ENCODE measurements at regions not wholly inside any gene's neighbourhood (a gene's known extent, or its start where the extent isn't known, plus 50 kb on each side); places are given as distances from the start of the nearest gene placed in this dataset.

DNA sequence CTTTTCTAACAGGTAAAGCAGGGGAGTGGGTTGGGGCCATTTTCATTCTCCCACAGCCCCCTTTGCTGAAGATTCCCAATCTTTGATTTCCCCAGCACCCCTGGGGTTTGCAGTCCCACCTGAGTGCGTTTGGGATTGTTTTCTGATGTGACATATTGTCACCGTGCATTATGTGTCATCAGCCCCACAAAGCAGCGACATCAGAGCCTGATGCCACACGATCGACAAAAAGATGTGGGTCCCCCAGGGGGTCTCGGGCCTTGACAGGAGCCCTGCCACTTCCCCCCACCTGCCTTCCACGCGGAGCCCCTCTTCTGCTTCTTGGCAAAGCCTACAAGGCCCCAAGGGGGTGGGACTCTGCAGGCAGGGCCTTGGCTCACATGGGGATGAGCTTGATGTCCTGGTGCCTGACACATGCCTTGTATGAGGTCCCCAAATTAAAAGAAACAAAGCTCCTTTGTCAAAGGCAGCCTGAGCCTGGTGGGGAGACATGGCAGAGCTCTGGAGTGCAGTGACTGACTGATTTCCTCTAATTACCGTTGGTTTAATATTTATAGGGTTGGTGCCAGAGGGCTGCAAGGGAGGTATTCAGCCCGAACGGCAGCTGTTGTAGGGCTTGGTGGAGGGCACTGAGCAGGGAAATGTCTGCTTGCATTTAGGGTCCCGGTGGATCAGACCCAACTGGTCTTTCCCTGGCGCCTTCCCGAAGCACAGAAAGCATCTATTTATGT, 149.2 kb downstream of the MIAT start:
- H3K27ac Mint-ChIP-seq = no peak overlapping the region
- peaks cover 4% of the 10 kb centered on the region for H3K9me3 Mint-ChIP-seq
- peaks cover 21% of the 10 kb centered on the region for H3K27me3 Mint-ChIP-seq (ENCODE audit: low read depth)
- no peaks in the 10 kb centered on the region for H3K36me3 Mint-ChIP-seq
- no peak overlapping the region for H3K4me3 Mint-ChIP-seq
- H3K4me1 Mint-ChIP-seq = peaks cover 12% of the 10 kb centered on the region
- TF ChIP-seq, protein P1, sequence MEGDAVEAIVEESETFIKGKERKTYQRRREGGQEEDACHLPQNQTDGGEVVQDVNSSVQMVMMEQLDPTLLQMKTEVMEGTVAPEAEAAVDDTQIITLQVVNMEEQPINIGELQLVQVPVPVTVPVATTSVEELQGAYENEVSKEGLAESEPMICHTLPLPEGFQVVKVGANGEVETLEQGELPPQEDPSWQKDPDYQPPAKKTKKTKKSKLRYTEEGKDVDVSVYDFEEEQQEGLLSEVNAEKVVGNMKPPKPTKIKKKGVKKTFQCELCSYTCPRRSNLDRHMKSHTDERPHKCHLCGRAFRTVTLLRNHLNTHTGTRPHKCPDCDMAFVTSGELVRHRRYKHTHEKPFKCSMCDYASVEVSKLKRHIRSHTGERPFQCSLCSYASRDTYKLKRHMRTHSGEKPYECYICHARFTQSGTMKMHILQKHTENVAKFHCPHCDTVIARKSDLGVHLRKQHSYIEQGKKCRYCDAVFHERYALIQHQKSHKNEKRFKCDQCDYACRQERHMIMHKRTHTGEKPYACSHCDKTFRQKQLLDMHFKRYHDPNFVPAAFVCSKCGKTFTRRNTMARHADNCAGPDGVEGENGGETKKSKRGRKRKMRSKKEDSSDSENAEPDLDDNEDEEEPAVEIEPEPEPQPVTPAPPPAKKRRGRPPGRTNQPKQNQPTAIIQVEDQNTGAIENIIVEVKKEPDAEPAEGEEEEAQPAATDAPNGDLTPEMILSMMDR (IDR thresholded peaks at IDR 0.05; ENCODE audit: unreplicated experiment) = no peak
- no peak for DNase-seq (ENCODE audit: low spot score in 2 of 2, unreplicated experiment in 2 of 2)

DNA sequence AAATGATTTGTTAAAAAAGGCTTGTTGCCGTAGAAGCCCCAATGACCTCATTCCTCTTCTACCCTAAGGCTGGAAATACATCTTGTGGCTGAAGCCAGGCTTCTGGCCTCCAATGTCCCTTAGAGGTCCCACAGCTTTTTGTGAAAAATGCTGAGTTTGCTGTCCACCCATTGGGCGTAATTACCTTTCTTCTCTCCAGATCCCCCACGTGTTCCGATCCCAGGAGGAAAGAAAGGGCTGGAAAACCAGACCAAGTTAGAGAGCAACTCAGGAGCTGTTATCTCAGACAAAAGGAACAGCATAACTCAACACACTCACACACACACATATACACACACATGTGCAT, 154.2 kb downstream of the MIAT start:
- H3K27me3 Mint-ChIP-seq (ENCODE audit: low read depth) = peaks cover 10% of the 10 kb centered on the region
- no peak overlapping the region for H3K27ac Mint-ChIP-seq
- TF ChIP-seq, protein P1 (IDR thresholded peaks at IDR 0.05; ENCODE audit: unreplicated experiment) = no peak
- H3K9me3 Mint-ChIP-seq = peaks cover 4% of the 10 kb centered on the region
- H3K4me1 Mint-ChIP-seq = peaks cover 10% of the 10 kb centered on the region
- DNase-seq (ENCODE audit: low spot score in 2 of 2, unreplicated experiment in 2 of 2) = no peak
- H3K4me3 Mint-ChIP-seq = no peak overlapping the region
- no peaks in the 10 kb centered on the region for H3K36me3 Mint-ChIP-seq

DNA sequence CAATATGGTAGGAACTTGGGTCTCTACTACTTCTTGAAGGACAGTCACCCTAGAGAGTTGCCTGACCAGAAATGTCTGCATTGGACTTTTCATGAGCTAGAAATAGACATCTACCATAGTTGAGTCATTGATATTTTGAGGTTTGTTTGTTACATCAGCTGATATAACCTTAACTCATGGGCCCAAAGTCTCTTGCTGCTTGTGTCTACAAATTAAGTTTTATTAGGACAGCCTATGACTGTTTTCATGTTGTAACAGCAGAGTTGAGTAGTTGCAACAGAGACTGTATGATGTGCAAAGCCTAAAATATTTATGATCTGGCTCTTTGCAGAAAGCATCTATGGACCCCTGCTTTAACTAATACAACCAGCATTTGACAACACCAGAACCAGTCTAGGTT, 155.3 kb downstream of the MIAT start:
- H3K36me3 Mint-ChIP-seq = no peaks in the 10 kb centered on the region
- no peak overlapping the region for H3K27ac Mint-ChIP-seq
- H3K4me3 Mint-ChIP-seq = no peak overlapping the region
- no peak for DNase-seq (ENCODE audit: low spot score in 2 of 2, unreplicated experiment in 2 of 2)
- TF ChIP-seq, protein P1 (IDR thresholded peaks at IDR 0.05; ENCODE audit: unreplicated experiment) = no peak
- peaks cover 10% of the 10 kb centered on the region for H3K27me3 Mint-ChIP-seq (ENCODE audit: low read depth)
- peaks cover 7% of the 10 kb centered on the region for H3K9me3 Mint-ChIP-seq
- peaks cover 10% of the 10 kb centered on the region for H3K4me1 Mint-ChIP-seq

DNA sequence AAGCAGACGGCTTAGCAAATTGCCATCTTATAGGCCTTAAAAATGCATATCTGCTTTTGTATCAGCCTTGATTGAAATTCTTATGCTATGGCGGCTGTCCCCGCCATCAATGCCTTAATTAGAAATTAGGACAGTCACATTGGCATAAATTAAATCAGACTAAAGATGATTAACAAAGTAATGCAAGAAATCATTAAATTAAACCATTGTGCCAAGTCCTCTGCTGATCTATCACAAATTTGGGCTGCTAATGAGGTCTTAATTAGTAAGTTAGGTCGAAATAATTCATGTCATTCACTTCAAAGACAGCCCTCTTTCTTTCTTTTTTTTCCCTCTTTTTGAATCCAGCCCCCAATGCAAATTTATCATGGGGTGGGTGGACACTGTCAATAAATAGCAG, 159.3 kb downstream of the MIAT start:
- no peak for DNase-seq (ENCODE audit: low spot score in 2 of 2, unreplicated experiment in 2 of 2)
- Mint-ChIP-seq H3K4me3 (no peak overlapping the region), H3K9me3 (peaks cover 24% of the 10 kb centered on the region), H3K27me3 (ENCODE audit: low read depth) (peaks cover 23% of the 10 kb centered on the region), H3K27ac (no peak overlapping the region), H3K36me3 (peaks cover 8% of the 10 kb centered on the region), H3K4me1 (peaks cover 3% of the 10 kb centered on the region)
- TF ChIP-seq, protein P1 (IDR thresholded peaks at IDR 0.05; ENCODE audit: unreplicated experiment) = no peak

DNA sequence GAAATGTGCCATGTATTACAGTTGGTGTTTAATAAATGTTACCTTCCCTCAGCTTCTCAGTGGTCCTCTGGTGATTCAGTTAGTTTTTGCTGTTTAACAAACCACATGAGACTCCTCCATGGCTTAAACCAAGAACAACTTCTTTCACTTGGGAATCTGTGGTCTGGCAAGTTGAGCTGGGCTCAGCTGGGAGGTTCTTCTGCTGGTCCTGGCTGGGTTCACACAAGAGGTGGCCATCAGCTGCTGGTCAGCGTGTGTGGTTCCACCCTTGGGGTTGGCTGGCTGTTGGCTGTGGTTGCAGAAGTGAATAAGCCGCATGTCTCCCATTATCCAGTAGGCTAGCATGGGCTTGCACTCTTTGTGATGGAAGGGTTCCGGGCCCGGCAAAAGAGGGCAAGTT, 160.5 kb downstream of the MIAT start:
- Mint-ChIP-seq H3K36me3 (peaks cover 8% of the 10 kb centered on the region), H3K4me3 (no peak overlapping the region), H3K9me3 (peaks cover 24% of the 10 kb centered on the region), H3K4me1 (no peaks in the 10 kb centered on the region), H3K27ac (no peak overlapping the region), H3K27me3 (ENCODE audit: low read depth) (peaks cover 32% of the 10 kb centered on the region)
- TF ChIP-seq, protein P1 (IDR thresholded peaks at IDR 0.05; ENCODE audit: unreplicated experiment) = no peak
- DNase-seq (ENCODE audit: low spot score in 2 of 2, unreplicated experiment in 2 of 2) = no peak
